Brain microvascular endothelial cell (primary cell): ENCODE measurements at regions not wholly inside any gene's neighbourhood (a gene's known extent, or its start where the extent isn't known, plus 50 kb on each side); places are given as distances from the start of the nearest gene placed in this dataset.

Experiments used
- DNase-seq: peaks from one replicate; pipeline ENCODE4 v3.0.0-alpha.2; 2020
- H3K27ac ChIP-seq: fragments of 250-450 bp; sonication (Bioruptor Pico); 2 replicates; pipeline ENCODE4 v1.5.1; 2020; ENCODE audit warnings: mild to moderate bottlenecking, moderate library complexity
- H3K27me3 ChIP-seq: fragments of 250-450 bp; sonication (Bioruptor Pico); replicated peaks from 2 replicates; pipeline ENCODE4 v1.5.1; 2020; ENCODE audit warnings: mild to moderate bottlenecking
- H3K36me3 ChIP-seq: fragments of 250-450 bp; sonication (Bioruptor Pico); replicated peaks from 2 replicates; pipeline ENCODE4 v1.5.1; 2020; ENCODE audit warnings: mild to moderate bottlenecking
- H3K4me3 ChIP-seq: 2 replicates; pipeline ENCODE4 v1.5.1; 2011; ENCODE audit warnings: low read depth, mild to moderate bottlenecking, control low read depth, low read length, moderate library complexity
- CTCF ChIP-seq: IDR thresholded peaks from 2 replicates; pipeline ENCODE4 v1.5.1; 2011; ENCODE audit warnings: low read depth, mild to moderate bottlenecking, moderate library complexity, low read length, control low read depth, inconsistent platforms; ENCODE audit errors: missing control alignments
- in situ Hi-C: cut with HindIII; loops from 2 replicates; pipeline ENCODE4 v1.10.0; 2017; ENCODE audit warnings: low sequenced_read_pairs, low pct_ligation_motif_present

GRCh38 chr5:120150770-120151169 is 313.3 kb upstream of the PRR16 start:
- no peak overlapping the region for H3K4me3 ChIP-seq
- no peak for TF ChIP-seq CTCF
- in situ Hi-C loops, result no loop called here
- DNase-seq, result no peak
- no peak overlapping the region for H3K27ac ChIP-seq
- H3K27me3 ChIP-seq, result no peaks in the 10 kb centered on the region
- H3K36me3 ChIP-seq, result no peaks in the 10 kb centered on the region

DNA sequence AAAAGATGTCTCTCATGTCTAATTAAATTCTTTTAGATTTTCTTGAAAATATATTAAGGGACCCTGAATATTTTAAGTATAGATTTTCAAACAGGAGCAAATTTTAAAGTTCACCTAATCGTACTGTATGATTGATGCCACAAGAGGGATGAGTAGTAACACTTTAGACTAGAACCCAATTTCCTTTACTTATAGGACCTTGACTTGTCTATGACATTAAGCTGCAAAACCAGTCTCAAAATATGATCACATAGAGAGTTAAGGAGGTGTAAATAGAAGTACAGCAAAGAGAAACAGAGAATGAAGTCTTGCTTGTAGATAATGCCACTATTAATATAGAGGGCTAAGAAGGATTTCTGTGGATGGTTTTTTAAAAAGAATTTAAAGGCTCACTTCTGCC is 312.9 kb upstream of the PRR16 start:
- Histone ChIP-seq H3K27ac (no peak overlapping the region), H3K36me3 (no peaks in the 10 kb centered on the region), H3K4me3 (no peak overlapping the region), H3K27me3 (no peaks in the 10 kb centered on the region)
- TF ChIP-seq CTCF, result no peak
- DNase-seq, result no peak
- in situ Hi-C loops, result no loop called here

DNA sequence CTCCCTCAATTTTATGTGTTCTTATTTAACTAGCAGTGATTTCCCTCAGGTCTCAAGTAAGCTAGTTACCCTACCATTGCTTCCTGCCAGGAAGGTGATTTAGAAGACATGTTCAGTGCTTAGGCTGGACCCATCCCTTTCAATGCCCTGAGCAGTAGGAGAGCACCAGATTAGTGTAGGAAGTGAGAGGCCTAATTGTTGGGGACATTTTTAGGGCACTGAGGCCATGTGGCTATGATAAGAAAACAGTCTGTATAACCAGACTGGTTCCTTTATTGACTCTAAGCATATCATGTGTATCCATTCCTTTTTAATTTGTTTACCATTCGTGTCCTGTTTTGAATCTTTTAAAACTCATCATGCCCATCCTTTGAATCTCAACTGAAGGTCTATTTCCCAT is 312.3 kb upstream of the PRR16 start:
- Histone ChIP-seq H3K27me3 (no peaks in the 10 kb centered on the region), H3K4me3 (no peak overlapping the region), H3K36me3 (no peaks in the 10 kb centered on the region), H3K27ac (peak overlapping the region; percentile 90)
- TF ChIP-seq CTCF, result no peak
- in situ Hi-C loops, result no loop called here
- DNase-seq, result no peak

GRCh38 chr5:120152472-120152871 is 311.6 kb upstream of the PRR16 start:
- H3K36me3 ChIP-seq, result no peaks in the 10 kb centered on the region
- peak overlapping the region; percentile 90 for H3K27ac ChIP-seq
- no peaks in the 10 kb centered on the region for H3K27me3 ChIP-seq
- H3K4me3 ChIP-seq, result no peak overlapping the region
- peak; percentile 87 for DNase-seq
- in situ Hi-C loops, result no loop called here
- TF ChIP-seq CTCF, result no peak

DNA sequence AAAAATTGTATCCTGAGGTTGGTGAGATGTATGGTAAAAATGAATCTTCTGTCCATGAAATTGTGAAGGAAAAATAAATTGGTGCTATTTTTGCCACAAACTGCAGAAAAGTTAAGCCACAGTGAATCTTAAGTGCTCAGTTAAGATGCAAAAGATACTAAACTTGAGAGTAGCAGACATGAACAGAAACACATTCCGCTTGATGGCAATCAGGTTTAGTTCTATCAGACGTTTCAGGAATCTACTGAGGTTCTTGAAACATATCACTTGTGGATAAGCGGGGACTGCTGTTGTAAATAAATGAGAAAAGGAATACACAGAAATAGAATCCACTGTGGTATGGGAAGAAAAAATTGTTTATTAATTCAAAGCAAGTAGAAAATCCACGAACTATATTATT is 311.2 kb upstream of the PRR16 start:
- in situ Hi-C loops, result no loop called here

More for the DNA sequence above, 311.2 kb upstream of the PRR16 start:
- no peak for DNase-seq
- no peak for TF ChIP-seq CTCF
- Histone ChIP-seq H3K27me3 (no peaks in the 10 kb centered on the region), H3K4me3 (no peak overlapping the region), H3K36me3 (no peaks in the 10 kb centered on the region), H3K27ac (peak overlapping the region; percentile 90)
